ENCODE measurements at regions not wholly inside any gene's neighbourhood (a gene's known extent, or its start where the extent isn't known, plus 50 kb on each side); places are given as distances from the start of the nearest gene placed in this dataset.

GRCh38 chr6:141728330-141728729, 404.4 kb upstream of the GJE1 start:
- H3K27ac ChIP-seq = no peak overlapping the region
- no peak overlapping the region for H3K4me3 ChIP-seq
- no peaks in the 10 kb centered on the region for H3K4me1 ChIP-seq
- H3K36me3 ChIP-seq = no peaks in the 10 kb centered on the region
- no peak for DNase-seq (ENCODE audit: low spot score)
- no peaks in the 10 kb centered on the region for H3K9me3 ChIP-seq
- no peak for TF ChIP-seq CTCF (IDR thresholded peaks at IDR 0.05)
- H3K27me3 ChIP-seq = no peaks in the 10 kb centered on the region

- no peak for DNase-seq (ENCODE audit: low spot score)
- no peaks in the 10 kb centered on the region for H3K4me1 ChIP-seq
- TF ChIP-seq CTCF (IDR thresholded peaks at IDR 0.05) = no peak
- H3K27ac ChIP-seq = no peak overlapping the region
- no peak overlapping the region for H3K4me3 ChIP-seq
- H3K9me3 ChIP-seq = no peaks in the 10 kb centered on the region
- H3K36me3 ChIP-seq = no peaks in the 10 kb centered on the region
- H3K27me3 ChIP-seq = no peaks in the 10 kb centered on the region
Measured at GRCh38 chr6:141726248-141726647, 406.5 kb upstream of the GJE1 start.

GRCh38 chr6:141724731-141725130, 408.0 kb upstream of the GJE1 start:
- H3K4me1 ChIP-seq = no peaks in the 10 kb centered on the region

DNA sequence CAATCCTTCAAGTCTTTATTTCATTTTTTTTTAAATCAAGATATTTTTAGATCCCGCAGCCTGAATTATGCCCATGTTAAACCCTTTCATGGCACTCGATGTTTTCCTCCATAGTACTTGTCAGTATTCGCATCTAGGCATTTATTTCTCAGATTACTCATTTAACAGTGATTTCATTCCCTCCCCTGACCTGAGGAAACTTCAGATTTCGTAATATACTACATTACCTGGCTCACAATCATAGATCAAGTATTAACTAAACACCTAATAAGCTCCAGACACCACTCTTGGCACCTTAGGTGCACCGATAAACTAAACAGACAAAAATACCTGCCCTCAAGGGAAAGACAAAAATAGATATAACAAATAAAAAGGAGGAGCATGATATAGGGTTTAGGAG, 413.2 kb upstream of the GJE1 start:
- Histone ChIP-seq H3K36me3 (no peaks in the 10 kb centered on the region), H3K27ac (no peak overlapping the region), H3K27me3 (no peaks in the 10 kb centered on the region), H3K4me1 (no peaks in the 10 kb centered on the region), H3K4me3 (no peak overlapping the region), H3K9me3 (no peaks in the 10 kb centered on the region)
- no peak for TF ChIP-seq CTCF (IDR thresholded peaks at IDR 0.05)
- no peak for DNase-seq (ENCODE audit: low spot score)

More at GRCh38 chr6:141724731-141725130, 408.0 kb upstream of the GJE1 start:
- DNase-seq (ENCODE audit: low spot score) = no peak
- Histone ChIP-seq H3K9me3 (no peaks in the 10 kb centered on the region), H3K27me3 (no peaks in the 10 kb centered on the region), H3K27ac (no peak overlapping the region), H3K36me3 (no peaks in the 10 kb centered on the region), H3K4me3 (no peak overlapping the region)
- TF ChIP-seq CTCF (IDR thresholded peaks at IDR 0.05) = no peak

DNA sequence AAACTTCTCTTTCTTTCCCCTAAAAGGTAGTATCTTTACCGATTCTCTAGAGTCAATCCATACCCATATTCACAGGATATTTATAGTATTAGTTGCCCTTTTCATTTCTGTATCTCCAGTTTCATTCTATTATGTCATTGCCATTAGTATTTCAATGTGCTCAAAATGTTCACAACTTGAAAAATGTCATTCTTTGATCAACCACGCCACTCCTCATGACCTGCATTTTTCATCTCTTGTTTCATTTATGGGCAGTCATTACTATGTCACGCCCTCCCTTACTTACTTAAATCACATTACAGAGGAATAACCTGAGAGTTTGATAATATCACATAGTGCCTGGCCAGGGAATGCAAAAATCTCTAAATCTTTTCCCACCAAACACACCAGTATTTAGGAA, 427.3 kb upstream of the GJE1 start:
- no peak for TF ChIP-seq CTCF (IDR thresholded peaks at IDR 0.05)
- H3K27ac ChIP-seq = no peak overlapping the region
- no peaks in the 10 kb centered on the region for H3K9me3 ChIP-seq
- H3K4me3 ChIP-seq = no peak overlapping the region
- no peaks in the 10 kb centered on the region for H3K27me3 ChIP-seq
- H3K4me1 ChIP-seq = no peaks in the 10 kb centered on the region
- no peaks in the 10 kb centered on the region for H3K36me3 ChIP-seq
- DNase-seq (ENCODE audit: low spot score) = no peak

DNA sequence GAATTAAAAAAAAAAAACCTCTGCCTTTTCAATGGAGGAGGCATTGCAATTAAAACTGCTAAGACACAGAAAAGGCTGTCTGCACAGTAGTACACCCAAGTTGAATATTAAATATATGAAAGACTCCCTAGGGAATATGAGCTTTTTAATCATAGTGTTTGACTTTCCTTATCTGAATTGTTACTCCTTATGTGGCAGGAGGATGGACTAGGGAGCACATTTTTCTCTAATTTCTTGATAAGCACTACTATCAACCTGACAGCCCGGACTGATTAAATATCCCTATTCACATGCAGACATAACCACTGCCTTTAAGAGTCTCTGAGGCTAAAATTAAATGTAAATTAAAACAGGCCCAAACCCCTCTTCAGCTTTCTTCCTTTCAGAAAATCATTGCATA, 428.6 kb upstream of the GJE1 start:
- no peak for TF ChIP-seq CTCF (IDR thresholded peaks at IDR 0.05)
- Histone ChIP-seq H3K27me3 (no peaks in the 10 kb centered on the region), H3K4me3 (no peak overlapping the region), H3K4me1 (no peaks in the 10 kb centered on the region), H3K36me3 (no peaks in the 10 kb centered on the region), H3K27ac (no peak overlapping the region), H3K9me3 (no peaks in the 10 kb centered on the region)
- no peak for DNase-seq (ENCODE audit: low spot score)

Measured in right atrium auricular region (tissue), 2 donors.